HEK293 (cell line): ENCODE measurements at regions not wholly inside any gene's neighbourhood (a gene's known extent, or its start where the extent isn't known, plus 50 kb on each side); places are given as distances from the start of the nearest gene placed in this dataset.

Source experiments
- CTCF ChIA-PET: fragments of 350-600 bp; formaldehyde crosslinking; extraction: SDS; loops from one replicate; lab custom pipeline; 2021; ENCODE audit warnings: antibody characterized with exemption; lab: Yijun Ruan, JAX
- POLR2A ChIA-PET: fragments of 300-600 bp; formaldehyde crosslinking; extraction: SDS; loops from one replicate; lab custom pipeline; 2020; ENCODE audit warnings: antibody characterized with exemption, inconsistent platforms; lab: Yijun Ruan, JAX
- H3K27ac ChIP-seq: fragments of 200-500 bp; sonication (Bioruptor generic); 2 replicates; pipeline ENCODE4 v1.5.1; 2014; ENCODE audit warnings: low read depth, low read length, control low read depth, inconsistent platforms; ENCODE audit errors: extremely low read depth
- H3K36me3 ChIP-seq, 2 experiments: fragments of 200-500 bp in 1 of 2; sonication (Bioruptor generic) in 1 of 2; 1 replicate in 1 of 2; 2 replicates in 1 of 2; pipeline ENCODE4 v1.5.1; 2014 to 2017; ENCODE audit warnings: inconsistent platforms in 2 of 2, low read length in 2 of 2; ENCODE audit not compliant: control insufficient read depth in 2 of 2, insufficient read depth in 1 of 2
- H3K4me1 ChIP-seq: fragments of 200-500 bp; sonication (Bioruptor generic); 2 replicates; pipeline ENCODE4 v1.5.1; 2014; ENCODE audit warnings: mild to moderate bottlenecking, low read length, inconsistent platforms; ENCODE audit not compliant: control insufficient read depth, insufficient read depth
- H3K4me3 ChIP-seq: 2 replicates; pipeline ENCODE4 v1.5.1; 2011; ENCODE audit warnings: low read depth, mild to moderate bottlenecking, control low read depth, low read length, moderate library complexity
- H3K9me3 ChIP-seq: fragments of 200-500 bp; sonication (Bioruptor generic); 2 replicates; pipeline ENCODE4 v1.5.1; 2014; ENCODE audit warnings: low read depth, low read length, inconsistent platforms; ENCODE audit not compliant: control insufficient read depth, insufficient read depth
- GLIS1 ChIP-seq: fragments of 450-650 bp; formaldehyde crosslinking; IDR thresholded peaks from 2 replicates; pipeline ENCODE4 v1.5.1; 2016; ENCODE audit warnings: missing biosample characterization, missing genetic modification characterization
- HOXD13 ChIP-seq: sonication (generic); formaldehyde crosslinking; IDR thresholded peaks from 2 replicates; pipeline ENCODE4 v1.8.0; 2022; ENCODE audit warnings: missing genetic modification reagents, borderline replicate concordance
- ZFP3 ChIP-seq: fragments of 450-650 bp; formaldehyde crosslinking; IDR thresholded peaks from 2 replicates; pipeline ENCODE4 v1.5.1; 2016; ENCODE audit warnings: low read depth, missing biosample characterization, missing genetic modification characterization
- ZNF112 ChIP-seq: fragments of 450-650 bp; formaldehyde crosslinking; IDR thresholded peaks from 2 replicates; pipeline ENCODE4 v1.5.0; 2017; ENCODE audit warnings: missing biosample characterization, missing genetic modification characterization
- ZNF169 ChIP-seq: fragments of 450-650 bp; formaldehyde crosslinking; IDR thresholded peaks from 2 replicates; pipeline ENCODE4 v1.5.1; 2016; ENCODE audit warnings: missing biosample characterization, missing genetic modification characterization
- ZNF184 ChIP-seq: fragments of 450-650 bp; IDR thresholded peaks from 2 replicates; pipeline ENCODE4 v1.5.1; 2018; ENCODE audit warnings: missing biosample characterization, mild to moderate bottlenecking, missing genetic modification characterization
- ZNF558 ChIP-seq: fragments of 450-650 bp; formaldehyde crosslinking; IDR thresholded peaks from 2 replicates; pipeline ENCODE4 v1.5.1; 2016; ENCODE audit warnings: missing biosample characterization, missing genetic modification characterization
- ZNF629 ChIP-seq: fragments of 450-650 bp; formaldehyde crosslinking; IDR thresholded peaks from 2 replicates; pipeline ENCODE4 v1.5.1; 2017; ENCODE audit warnings: missing biosample characterization, missing genetic modification characterization
- ZNF658 ChIP-seq: fragments of 450-650 bp; formaldehyde crosslinking; IDR thresholded peaks from 2 replicates; pipeline ENCODE4; 2016; ENCODE audit warnings: missing biosample characterization, missing genetic modification characterization
- ZNF660 ChIP-seq: fragments of 450-650 bp; IDR thresholded peaks from 2 replicates; pipeline ENCODE4 v1.5.1; 2018; ENCODE audit warnings: missing biosample characterization, mild to moderate bottlenecking, missing genetic modification characterization
- ZNF701 ChIP-seq: fragments of 450-650 bp; formaldehyde crosslinking; IDR thresholded peaks from 2 replicates; pipeline ENCODE4 v1.5.1; 2016; ENCODE audit warnings: missing biosample characterization, missing genetic modification characterization
- ZNF777 ChIP-seq: fragments of 450-650 bp; formaldehyde crosslinking; IDR thresholded peaks from 2 replicates; pipeline ENCODE4 v1.5.1; 2017; ENCODE audit warnings: missing biosample characterization, missing genetic modification characterization, borderline replicate concordance
- ZSCAN30 ChIP-seq: fragments of 450-650 bp; IDR thresholded peaks from 2 replicates; pipeline ENCODE4 v1.5.1; 2018; ENCODE audit warnings: missing biosample characterization, mild to moderate bottlenecking, missing genetic modification characterization, moderate library complexity
- TF ChIP-seq, protein P1 (sequence below): fragments of 450-650 bp; formaldehyde crosslinking; optimal IDR thresholded peaks from 2 replicates; pipeline ENCODE3; 2016; ENCODE audit warnings: missing biosample characterization, mild to moderate bottlenecking, missing genetic modification characterization
- TF ChIP-seq, protein P2 (sequence below): fragments of 450-650 bp; formaldehyde crosslinking; IDR thresholded peaks from 2 replicates; pipeline ENCODE4 v1.5.1; 2017; ENCODE audit warnings: missing biosample characterization, missing genetic modification characterization
- TF ChIP-seq, protein P3 (sequence below): fragments of 450-650 bp; formaldehyde crosslinking; IDR thresholded peaks from 2 replicates; pipeline ENCODE4 v1.5.1; 2016; ENCODE audit warnings: missing biosample characterization, missing genetic modification characterization, borderline replicate concordance
- TF ChIP-seq, protein P4 (sequence below): fragments of 450-650 bp; formaldehyde crosslinking; IDR thresholded peaks from 2 replicates; pipeline ENCODE4 v1.5.1; 2017; ENCODE audit warnings: missing biosample characterization, missing genetic modification characterization
- TF ChIP-seq, protein P5 (sequence below): fragments of 450-650 bp; formaldehyde crosslinking; IDR thresholded peaks from 2 replicates; pipeline ENCODE4 v1.5.1; 2016; ENCODE audit warnings: missing biosample characterization, missing genetic modification characterization, low read depth
- TF ChIP-seq, protein P6 (sequence below): fragments of 450-650 bp; formaldehyde crosslinking; IDR thresholded peaks from 2 replicates; pipeline ENCODE4 v1.5.1; 2016; ENCODE audit warnings: missing biosample characterization, missing genetic modification characterization

DNA sequence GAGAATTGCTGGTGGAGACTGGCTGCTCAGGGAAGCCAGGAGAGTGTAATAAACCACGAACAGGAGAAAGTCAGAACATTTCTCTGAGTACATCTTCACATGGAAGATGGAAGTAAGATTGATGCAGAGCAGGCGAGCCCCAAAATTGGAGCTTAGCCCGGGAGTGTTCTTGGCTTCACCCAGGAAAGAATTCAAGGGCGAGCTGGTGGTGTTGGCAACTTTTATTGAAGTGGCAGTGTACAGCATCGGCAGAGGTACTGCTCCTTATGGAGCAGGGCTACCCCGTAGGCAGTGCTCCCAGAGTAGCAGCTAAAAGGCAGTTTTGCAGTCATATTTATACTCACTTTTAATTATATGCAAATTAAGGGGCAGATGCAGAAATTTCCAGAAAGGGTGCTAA is 281.4 kb upstream of the MEX3C start:
- CTCF ChIA-PET = no interaction called here

DNA sequence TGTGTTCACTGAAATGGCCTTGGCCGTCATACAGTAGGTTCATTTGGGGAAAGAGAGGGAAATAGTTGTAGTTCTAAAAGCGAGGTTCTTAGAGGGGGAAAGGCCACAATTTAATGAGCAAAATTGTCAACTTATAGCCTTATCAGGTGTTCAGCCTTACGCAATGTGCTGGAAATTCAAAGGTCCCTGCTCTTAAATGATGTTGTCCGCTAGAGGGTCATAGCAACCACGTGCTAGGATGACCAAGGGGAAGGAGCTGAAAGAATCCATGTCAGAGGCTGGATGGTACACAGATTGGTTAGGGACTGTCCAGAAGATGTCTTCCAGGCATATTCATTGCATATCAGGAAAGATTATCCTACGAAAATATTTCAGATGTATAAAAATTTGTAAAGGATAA is 282.3 kb upstream of the MEX3C start:
- ChIA-PET CTCF (interaction anchor here (0.6 kb wide), 2 partner anchors 74 to 616 kb away, joined by 3 read pairs; no protein-coding TSS in a partner anchor), POLR2A (no interaction called here)
- Histone ChIP-seq H3K4me3 (no peak overlapping the region), H3K27ac (no peak overlapping the region), H3K9me3 (no peaks in the 10 kb centered on the region), H3K4me1 (no peaks in the 10 kb centered on the region), H3K36me3 (no peaks in the 10 kb centered on the region)
- TF ChIP-seq, protein P1, sequence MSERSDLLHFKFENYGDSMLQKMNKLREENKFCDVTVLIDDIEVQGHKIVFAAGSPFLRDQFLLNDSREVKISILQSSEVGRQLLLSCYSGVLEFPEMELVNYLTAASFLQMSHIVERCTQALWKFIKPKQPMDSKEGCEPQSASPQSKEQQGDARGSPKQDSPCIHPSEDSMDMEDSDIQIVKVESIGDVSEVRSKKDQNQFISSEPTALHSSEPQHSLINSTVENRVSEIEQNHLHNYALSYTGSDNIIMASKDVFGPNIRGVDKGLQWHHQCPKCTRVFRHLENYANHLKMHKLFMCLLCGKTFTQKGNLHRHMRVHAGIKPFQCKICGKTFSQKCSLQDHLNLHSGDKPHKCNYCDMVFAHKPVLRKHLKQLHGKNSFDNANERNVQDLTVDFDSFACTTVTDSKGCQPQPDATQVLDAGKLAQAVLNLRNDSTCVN (tag by site-specific recombination) = no peak
- TF ChIP-seq, protein P2, sequence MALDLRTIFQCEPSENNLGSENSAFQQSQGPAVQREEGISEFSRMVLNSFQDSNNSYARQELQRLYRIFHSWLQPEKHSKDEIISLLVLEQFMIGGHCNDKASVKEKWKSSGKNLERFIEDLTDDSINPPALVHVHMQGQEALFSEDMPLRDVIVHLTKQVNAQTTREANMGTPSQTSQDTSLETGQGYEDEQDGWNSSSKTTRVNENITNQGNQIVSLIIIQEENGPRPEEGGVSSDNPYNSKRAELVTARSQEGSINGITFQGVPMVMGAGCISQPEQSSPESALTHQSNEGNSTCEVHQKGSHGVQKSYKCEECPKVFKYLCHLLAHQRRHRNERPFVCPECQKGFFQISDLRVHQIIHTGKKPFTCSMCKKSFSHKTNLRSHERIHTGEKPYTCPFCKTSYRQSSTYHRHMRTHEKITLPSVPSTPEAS (tag by site-specific recombination) = no peak
- TF ChIP-seq, protein P3, sequence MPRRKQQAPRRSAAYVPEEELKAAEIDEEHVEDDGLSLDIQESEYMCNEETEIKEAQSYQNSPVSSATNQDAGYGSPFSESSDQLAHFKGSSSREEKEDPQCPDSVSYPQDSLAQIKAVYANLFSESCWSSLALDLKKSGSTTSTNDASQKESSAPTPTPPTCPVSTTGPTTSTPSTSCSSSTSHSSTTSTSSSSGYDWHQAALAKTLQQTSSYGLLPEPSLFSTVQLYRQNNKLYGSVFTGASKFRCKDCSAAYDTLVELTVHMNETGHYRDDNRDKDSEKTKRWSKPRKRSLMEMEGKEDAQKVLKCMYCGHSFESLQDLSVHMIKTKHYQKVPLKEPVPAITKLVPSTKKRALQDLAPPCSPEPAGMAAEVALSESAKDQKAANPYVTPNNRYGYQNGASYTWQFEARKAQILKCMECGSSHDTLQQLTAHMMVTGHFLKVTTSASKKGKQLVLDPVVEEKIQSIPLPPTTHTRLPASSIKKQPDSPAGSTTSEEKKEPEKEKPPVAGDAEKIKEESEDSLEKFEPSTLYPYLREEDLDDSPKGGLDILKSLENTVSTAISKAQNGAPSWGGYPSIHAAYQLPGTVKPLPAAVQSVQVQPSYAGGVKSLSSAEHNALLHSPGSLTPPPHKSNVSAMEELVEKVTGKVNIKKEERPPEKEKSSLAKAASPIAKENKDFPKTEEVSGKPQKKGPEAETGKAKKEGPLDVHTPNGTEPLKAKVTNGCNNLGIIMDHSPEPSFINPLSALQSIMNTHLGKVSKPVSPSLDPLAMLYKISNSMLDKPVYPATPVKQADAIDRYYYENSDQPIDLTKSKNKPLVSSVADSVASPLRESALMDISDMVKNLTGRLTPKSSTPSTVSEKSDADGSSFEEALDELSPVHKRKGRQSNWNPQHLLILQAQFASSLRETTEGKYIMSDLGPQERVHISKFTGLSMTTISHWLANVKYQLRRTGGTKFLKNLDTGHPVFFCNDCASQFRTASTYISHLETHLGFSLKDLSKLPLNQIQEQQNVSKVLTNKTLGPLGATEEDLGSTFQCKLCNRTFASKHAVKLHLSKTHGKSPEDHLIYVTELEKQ (tag by site-specific recombination) = no peak

More for the DNA sequence above, 281.4 kb upstream of the MEX3C start:
- POLR2A ChIA-PET = no interaction called here
- Histone ChIP-seq H3K4me1 (no peaks in the 10 kb centered on the region), H3K4me3 (no peak overlapping the region), H3K27ac (no peak overlapping the region), H3K9me3 (no peaks in the 10 kb centered on the region), H3K36me3 (no peaks in the 10 kb centered on the region)
- no peak for TF ChIP-seq ZNF660
- TF ChIP-seq, protein P4, sequence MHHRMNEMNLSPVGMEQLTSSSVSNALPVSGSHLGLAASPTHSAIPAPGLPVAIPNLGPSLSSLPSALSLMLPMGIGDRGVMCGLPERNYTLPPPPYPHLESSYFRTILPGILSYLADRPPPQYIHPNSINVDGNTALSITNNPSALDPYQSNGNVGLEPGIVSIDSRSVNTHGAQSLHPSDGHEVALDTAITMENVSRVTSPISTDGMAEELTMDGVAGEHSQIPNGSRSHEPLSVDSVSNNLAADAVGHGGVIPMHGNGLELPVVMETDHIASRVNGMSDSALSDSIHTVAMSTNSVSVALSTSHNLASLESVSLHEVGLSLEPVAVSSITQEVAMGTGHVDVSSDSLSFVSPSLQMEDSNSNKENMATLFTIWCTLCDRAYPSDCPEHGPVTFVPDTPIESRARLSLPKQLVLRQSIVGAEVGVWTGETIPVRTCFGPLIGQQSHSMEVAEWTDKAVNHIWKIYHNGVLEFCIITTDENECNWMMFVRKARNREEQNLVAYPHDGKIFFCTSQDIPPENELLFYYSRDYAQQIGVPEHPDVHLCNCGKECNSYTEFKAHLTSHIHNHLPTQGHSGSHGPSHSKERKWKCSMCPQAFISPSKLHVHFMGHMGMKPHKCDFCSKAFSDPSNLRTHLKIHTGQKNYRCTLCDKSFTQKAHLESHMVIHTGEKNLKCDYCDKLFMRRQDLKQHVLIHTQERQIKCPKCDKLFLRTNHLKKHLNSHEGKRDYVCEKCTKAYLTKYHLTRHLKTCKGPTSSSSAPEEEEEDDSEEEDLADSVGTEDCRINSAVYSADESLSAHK (tag by site-specific recombination) = no peak
- no peak for TF ChIP-seq ZNF169 (tag by site-specific recombination)
- TF ChIP-seq, protein P5, sequence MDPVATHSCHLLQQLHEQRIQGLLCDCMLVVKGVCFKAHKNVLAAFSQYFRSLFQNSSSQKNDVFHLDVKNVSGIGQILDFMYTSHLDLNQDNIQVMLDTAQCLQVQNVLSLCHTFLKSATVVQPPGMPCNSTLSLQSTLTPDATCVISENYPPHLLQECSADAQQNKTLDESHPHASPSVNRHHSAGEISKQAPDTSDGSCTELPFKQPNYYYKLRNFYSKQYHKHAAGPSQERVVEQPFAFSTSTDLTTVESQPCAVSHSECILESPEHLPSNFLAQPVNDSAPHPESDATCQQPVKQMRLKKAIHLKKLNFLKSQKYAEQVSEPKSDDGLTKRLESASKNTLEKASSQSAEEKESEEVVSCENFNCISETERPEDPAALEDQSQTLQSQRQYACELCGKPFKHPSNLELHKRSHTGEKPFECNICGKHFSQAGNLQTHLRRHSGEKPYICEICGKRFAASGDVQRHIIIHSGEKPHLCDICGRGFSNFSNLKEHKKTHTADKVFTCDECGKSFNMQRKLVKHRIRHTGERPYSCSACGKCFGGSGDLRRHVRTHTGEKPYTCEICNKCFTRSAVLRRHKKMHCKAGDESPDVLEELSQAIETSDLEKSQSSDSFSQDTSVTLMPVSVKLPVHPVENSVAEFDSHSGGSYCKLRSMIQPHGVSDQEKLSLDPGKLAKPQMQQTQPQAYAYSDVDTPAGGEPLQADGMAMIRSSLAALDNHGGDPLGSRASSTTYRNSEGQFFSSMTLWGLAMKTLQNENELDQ = no peak
- TF ChIP-seq ZNF558 = no peak
- no peak for TF ChIP-seq ZNF112 (tag by site-specific recombination)
- no peak for TF ChIP-seq ZFP3
- no peak for TF ChIP-seq ZSCAN30 (tag by site-specific recombination)
- no peak for TF ChIP-seq HOXD13 (CRISPR knock-in tag)
- TF ChIP-seq, protein P6, sequence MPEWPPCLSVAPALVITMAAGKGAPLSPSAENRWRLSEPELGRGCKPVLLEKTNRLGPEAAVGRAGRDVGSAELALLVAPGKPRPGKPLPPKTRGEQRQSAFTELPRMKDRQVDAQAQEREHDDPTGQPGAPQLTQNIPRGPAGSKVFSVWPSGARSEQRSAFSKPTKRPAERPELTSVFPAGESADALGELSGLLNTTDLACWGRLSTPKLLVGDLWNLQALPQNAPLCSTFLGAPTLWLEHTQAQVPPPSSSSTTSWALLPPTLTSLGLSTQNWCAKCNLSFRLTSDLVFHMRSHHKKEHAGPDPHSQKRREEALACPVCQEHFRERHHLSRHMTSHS = no peak
- no peak for TF ChIP-seq ZNF777 (tag by site-specific recombination)
- no peak for TF ChIP-seq ZNF701
- no peak for TF ChIP-seq GLIS1 (tag by site-specific recombination)
- TF ChIP-seq ZNF658 (tag by site-specific recombination) = no peak
- TF ChIP-seq ZNF629 = no peak
- no peak for TF ChIP-seq ZNF184 (tag by site-specific recombination)
